Coronary artery (tissue), 2 donors: ENCODE measurements at regions not wholly inside any gene's neighbourhood (a gene's known extent, or its start where the extent isn't known, plus 50 kb on each side); places are given as distances from the start of the nearest gene placed in this dataset.

Experiments used
- DNase-seq: peaks from one replicate; pipeline ENCODE4 v3.0.0-alpha.2; 2017; ENCODE audit warnings: low spot score
- H3K27ac ChIP-seq, 2 donors: fragments of 200-600 bp; sonication (generic); one replicate each; pipeline ENCODE4 v1.5.1; 2016 to 2019
- H3K4me3 ChIP-seq: fragments of 200-600 bp; sonication (generic); 2 replicates; pipeline ENCODE4 v1.5.1; 2016; ENCODE audit warnings: mild to moderate bottlenecking, moderate library complexity
- TF ChIP-seq, protein P1 (sequence below): fragments of 200-600 bp; sonication (generic); IDR thresholded peaks from one replicate; pipeline ENCODE4 v1.5.1; 2019; ENCODE audit warnings: antibody characterized with exemption

DNA sequence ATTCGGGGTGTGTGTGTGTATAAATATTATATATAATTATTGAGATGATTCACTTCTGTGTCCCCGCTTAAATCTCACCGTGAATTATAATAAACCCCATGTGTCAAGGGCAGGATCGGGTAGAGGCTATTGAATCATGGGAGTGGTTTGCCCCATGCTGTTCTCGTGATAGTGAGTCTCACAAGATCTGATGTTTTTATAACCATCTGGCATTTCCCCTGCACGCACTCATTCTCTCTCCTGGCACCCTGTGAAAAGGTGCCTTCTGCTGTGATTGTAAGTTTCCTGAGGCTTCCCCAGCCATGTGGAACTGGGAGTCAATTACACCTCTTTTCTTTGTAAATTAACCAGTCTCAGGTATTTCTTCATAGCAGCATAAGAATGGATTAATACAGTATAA lies 851.4 kb upstream of the AGA start:
- no peak for DNase-seq
- H3K27ac ChIP-seq = no peak overlapping the region
- TF ChIP-seq, protein P1, sequence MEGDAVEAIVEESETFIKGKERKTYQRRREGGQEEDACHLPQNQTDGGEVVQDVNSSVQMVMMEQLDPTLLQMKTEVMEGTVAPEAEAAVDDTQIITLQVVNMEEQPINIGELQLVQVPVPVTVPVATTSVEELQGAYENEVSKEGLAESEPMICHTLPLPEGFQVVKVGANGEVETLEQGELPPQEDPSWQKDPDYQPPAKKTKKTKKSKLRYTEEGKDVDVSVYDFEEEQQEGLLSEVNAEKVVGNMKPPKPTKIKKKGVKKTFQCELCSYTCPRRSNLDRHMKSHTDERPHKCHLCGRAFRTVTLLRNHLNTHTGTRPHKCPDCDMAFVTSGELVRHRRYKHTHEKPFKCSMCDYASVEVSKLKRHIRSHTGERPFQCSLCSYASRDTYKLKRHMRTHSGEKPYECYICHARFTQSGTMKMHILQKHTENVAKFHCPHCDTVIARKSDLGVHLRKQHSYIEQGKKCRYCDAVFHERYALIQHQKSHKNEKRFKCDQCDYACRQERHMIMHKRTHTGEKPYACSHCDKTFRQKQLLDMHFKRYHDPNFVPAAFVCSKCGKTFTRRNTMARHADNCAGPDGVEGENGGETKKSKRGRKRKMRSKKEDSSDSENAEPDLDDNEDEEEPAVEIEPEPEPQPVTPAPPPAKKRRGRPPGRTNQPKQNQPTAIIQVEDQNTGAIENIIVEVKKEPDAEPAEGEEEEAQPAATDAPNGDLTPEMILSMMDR = no peak
- no peak overlapping the region for H3K4me3 ChIP-seq

DNA sequence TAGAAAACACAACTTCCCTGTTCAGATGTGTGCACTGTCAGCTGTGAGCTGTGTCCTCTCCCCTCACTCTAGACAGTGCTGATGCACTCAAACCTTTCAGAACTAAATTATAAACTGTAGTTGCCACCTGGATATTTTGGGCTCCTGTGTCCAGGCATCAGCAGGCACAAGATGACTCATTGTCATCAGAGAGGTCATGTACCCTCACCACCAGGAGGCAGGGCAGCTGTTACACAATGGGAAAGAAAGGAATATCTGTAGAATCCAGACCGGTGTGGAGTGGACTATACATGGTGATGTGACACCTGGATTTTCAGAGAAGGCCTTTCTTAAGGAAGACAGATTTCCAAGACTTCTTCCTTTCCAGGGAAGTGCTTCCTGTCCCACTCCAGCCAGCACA lies 854.4 kb upstream of the AGA start:
- TF ChIP-seq, protein P1 = no peak
- DNase-seq = no peak
- Histone ChIP-seq H3K27ac (no peak overlapping the region), H3K4me3 (no peak overlapping the region)

DNA sequence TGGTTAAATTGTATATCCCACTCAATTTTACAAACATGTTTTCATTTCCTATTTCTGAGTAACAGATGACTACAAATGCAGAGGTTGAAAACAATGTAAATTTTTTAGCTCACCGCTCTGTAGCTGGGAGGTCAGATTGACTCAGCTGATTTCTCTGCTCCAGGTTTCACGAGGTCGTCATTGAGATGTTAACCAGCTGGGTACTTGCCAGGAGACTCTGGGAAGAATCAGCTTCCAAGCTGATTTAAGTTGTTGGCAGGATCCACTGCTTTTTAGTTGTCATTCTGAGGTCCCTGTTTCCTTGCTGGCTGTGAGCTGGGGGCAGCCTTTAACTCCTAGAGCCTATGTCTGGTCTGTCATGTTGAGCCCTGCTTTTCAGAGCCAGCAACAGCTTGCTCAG lies 864.3 kb upstream of the AGA start:
- Histone ChIP-seq H3K4me3 (no peak overlapping the region), H3K27ac (no peak overlapping the region)
- TF ChIP-seq, protein P1 = no peak
- no peak for DNase-seq

GRCh38 chr4:178309890-178310289 lies 867.7 kb upstream of the AGA start:
- no peak for DNase-seq
- Histone ChIP-seq H3K27ac (no peak overlapping the region), H3K4me3 (no peak overlapping the region)
- TF ChIP-seq, protein P1 = no peak

GRCh38 chr4:178311997-178312396 lies 869.8 kb upstream of the AGA start:
- TF ChIP-seq, protein P1 = no peak
- DNase-seq = no peak
- Histone ChIP-seq H3K27ac (no peak overlapping the region), H3K4me3 (no peak overlapping the region)

DNA sequence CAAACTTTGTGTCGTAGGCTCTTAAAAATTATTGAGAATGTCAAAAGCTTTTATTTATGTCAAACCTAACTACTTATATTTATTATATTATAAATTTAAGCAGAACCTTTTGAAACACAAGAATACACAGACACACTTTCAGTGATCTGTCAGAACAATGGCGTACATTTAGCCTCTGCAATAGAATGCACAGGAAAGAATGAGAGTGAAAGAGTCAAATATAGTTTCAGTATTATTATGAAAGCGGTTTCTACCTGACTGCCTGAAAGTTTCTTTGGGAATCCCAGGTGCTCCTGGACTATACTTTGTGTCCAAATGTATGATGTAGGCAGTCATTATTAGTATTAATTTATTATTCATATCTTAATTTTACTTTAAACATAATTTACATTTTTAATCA lies 872.0 kb upstream of the AGA start:
- no peak overlapping the region for H3K4me3 ChIP-seq
- DNase-seq = no peak
- TF ChIP-seq, protein P1 = no peak
- H3K27ac ChIP-seq = no peak overlapping the region

GRCh38 chr4:178316211-178316610 lies 874.0 kb upstream of the AGA start:
- Histone ChIP-seq H3K27ac (no peak overlapping the region), H3K4me3 (no peak overlapping the region)
- DNase-seq = no peak
- TF ChIP-seq, protein P1 = no peak
